ENCODE measurements at regions not wholly inside any gene's neighbourhood (a gene's known extent, or its start where the extent isn't known, plus 50 kb on each side); places are given as distances from the start of the nearest gene placed in this dataset.
A peak's percentile ranks its signal among the peaks of the same experiment; 100 is the strongest.

- WGBS, 2 donors, result 79 to 97% methylated on average over 2 of the region's 2 CpGs
- no peak overlapping the region for H3K4me3 ChIP-seq
- TF ChIP-seq CTCF (IDR thresholded peaks at IDR 0.05; ENCODE audit: control extremely low read depth, extremely low read depth), result no peak
- no peak overlapping the region for H3K9ac ChIP-seq (ENCODE audit: insufficient read depth in 1 of 2, low read length in 2 of 2)
- DNase-seq (no peak), ATAC-seq (ENCODE audit: insufficient read depth, low FRiP score) (no peak)
- H3K9me3 ChIP-seq (ENCODE audit: control insufficient read depth in 4 of 4, insufficient read depth in 3 of 4, low read length in 3 of 4), result peaks cover 0 to 3% (median 0%) of the 10 kb centered on the region in 4 donors
- no peaks in the 10 kb centered on the region for H3K36me3 ChIP-seq (ENCODE audit: control insufficient read depth in 4 of 4, insufficient read depth in 4 of 4, low read length in 4 of 4)
- no peaks in the 10 kb centered on the region for H3K27me3 ChIP-seq (ENCODE audit: control insufficient read depth in 3 of 3, insufficient read depth in 3 of 3, low read length in 2 of 3)
- no peak overlapping the region for H3K27ac ChIP-seq (ENCODE audit: low read depth in 1 of 2, low read length in 1 of 2)
- no peaks in the 10 kb centered on the region for H3K4me1 ChIP-seq (ENCODE audit: control insufficient read depth in 5 of 5, insufficient read depth in 5 of 5, low read length in 5 of 5)
Observed at GRCh38 chr11:25727944-25728343, 604.0 kb upstream of the ANO3 start.

- Histone ChIP-seq H3K4me3 (no peak overlapping the region), H3K27me3 (ENCODE audit: control insufficient read depth in 3 of 3, insufficient read depth in 3 of 3, low read length in 2 of 3) (no peaks in the 10 kb centered on the region), H3K9ac (ENCODE audit: insufficient read depth in 1 of 2, low read length in 2 of 2) (no peak overlapping the region), H3K36me3 (ENCODE audit: control insufficient read depth in 4 of 4, insufficient read depth in 4 of 4, low read length in 4 of 4) (no peaks in the 10 kb centered on the region), H3K27ac (ENCODE audit: low read depth in 1 of 2, low read length in 1 of 2) (no peak overlapping the region), H3K9me3 (ENCODE audit: control insufficient read depth in 4 of 4, insufficient read depth in 3 of 4, low read length in 3 of 4) (peaks cover 0 to 3% (median 0%) of the 10 kb centered on the region in 4 donors), H3K4me1 (ENCODE audit: control insufficient read depth in 5 of 5, insufficient read depth in 5 of 5, low read length in 5 of 5) (no peaks in the 10 kb centered on the region)
- no peak for ATAC-seq (ENCODE audit: insufficient read depth, low FRiP score)
- no peak for DNase-seq
- TF ChIP-seq CTCF (IDR thresholded peaks at IDR 0.05; ENCODE audit: control extremely low read depth, extremely low read depth), result no peak
- WGBS, 2 donors, result 87 to 92% methylated on average over 2 of the region's 2 CpGs
Observed at GRCh38 chr11:25730230-25730629, 601.7 kb upstream of the ANO3 start.

- DNase-seq (peak in 2 of 3 donors; percentile 29 to 34), ATAC-seq (ENCODE audit: insufficient read depth, low FRiP score) (no peak)
- H3K4me1 ChIP-seq (ENCODE audit: control insufficient read depth in 5 of 5, insufficient read depth in 5 of 5, low read length in 5 of 5), result peaks cover 0 to 3% (median 0%) of the 10 kb centered on the region in 5 donors
- peaks cover 0 to 3% (median 0%) of the 10 kb centered on the region in 4 donors for H3K9me3 ChIP-seq (ENCODE audit: control insufficient read depth in 4 of 4, insufficient read depth in 3 of 4, low read length in 3 of 4)
- TF ChIP-seq CTCF (IDR thresholded peaks at IDR 0.05; ENCODE audit: control extremely low read depth, extremely low read depth), result no peak
- WGBS, 2 donors, result 20 to 33% methylated on average over 2 of the region's 2 CpGs
- H3K36me3 ChIP-seq (ENCODE audit: control insufficient read depth in 4 of 4, insufficient read depth in 4 of 4, low read length in 4 of 4), result no peaks in the 10 kb centered on the region
- H3K27me3 ChIP-seq (ENCODE audit: control insufficient read depth in 3 of 3, insufficient read depth in 3 of 3, low read length in 2 of 3), result no peaks in the 10 kb centered on the region
- H3K4me3 ChIP-seq, result no peak overlapping the region
- no peak overlapping the region for H3K27ac ChIP-seq (ENCODE audit: low read depth in 1 of 2, low read length in 1 of 2)
- H3K9ac ChIP-seq (ENCODE audit: insufficient read depth in 1 of 2, low read length in 2 of 2), result no peak overlapping the region
Observed at GRCh38 chr11:25733777-25734176, 598.2 kb upstream of the ANO3 start.

GRCh38 chr11:25734591-25735211 is 597.2 kb upstream of the ANO3 start:
- no peaks in the 10 kb centered on the region for H3K36me3 ChIP-seq (ENCODE audit: control insufficient read depth in 4 of 4, insufficient read depth in 4 of 4, low read length in 4 of 4)
- ATAC-seq (ENCODE audit: insufficient read depth, low FRiP score), result no peak
- H3K4me3 ChIP-seq, result no peak overlapping the region
- peak in 2 of 3 donors; percentile 29 to 48 for DNase-seq
- 35 to 40% methylated on average over 2 of the region's 2 CpGs for WGBS, 2 donors
- no peaks in the 10 kb centered on the region for H3K27me3 ChIP-seq (ENCODE audit: control insufficient read depth in 3 of 3, insufficient read depth in 3 of 3, low read length in 2 of 3)
- H3K27ac ChIP-seq (ENCODE audit: low read depth in 1 of 2, low read length in 1 of 2), result no peak overlapping the region
- H3K9ac ChIP-seq (ENCODE audit: insufficient read depth in 1 of 2, low read length in 2 of 2), result no peak overlapping the region
- no peaks in the 10 kb centered on the region for H3K9me3 ChIP-seq (ENCODE audit: control insufficient read depth in 4 of 4, insufficient read depth in 3 of 4, low read length in 3 of 4)
- peaks cover 0 to 3% (median 0%) of the 10 kb centered on the region in 5 donors for H3K4me1 ChIP-seq (ENCODE audit: control insufficient read depth in 5 of 5, insufficient read depth in 5 of 5, low read length in 5 of 5)
- no peak for TF ChIP-seq CTCF (IDR thresholded peaks at IDR 0.05; ENCODE audit: control extremely low read depth, extremely low read depth)
